ENCODE measurements at regions not wholly inside any gene's neighbourhood (a gene's known extent, or its start where the extent isn't known, plus 50 kb on each side); places are given as distances from the start of the nearest gene placed in this dataset.
A peak's percentile ranks its signal among the peaks of the same experiment; 100 is the strongest.

- H3K9me3 ChIP-seq, result no peaks in the 10 kb centered on the region
- no peaks in the 10 kb centered on the region for H3K4me1 ChIP-seq
- no peaks in the 10 kb centered on the region for H3K36me3 ChIP-seq
- H3K27me3 ChIP-seq, result no peaks in the 10 kb centered on the region
- no peak overlapping the region for H3K27ac ChIP-seq
- DNase-seq (ENCODE audit: low spot score in 2 of 2), result no peak
- TF ChIP-seq CTCF (IDR thresholded peaks at IDR 0.05), result no peak
- TF ChIP-seq EP300 (IDR thresholded peaks at IDR 0.05), result no peak
- TF ChIP-seq POLR2A (IDR thresholded peaks at IDR 0.05), result no peak
- 56 to 64% methylated on average over 3 of the region's 3 CpGs for WGBS, 2 donors
- H3K4me3 ChIP-seq, result no peak overlapping the region
Measured at GRCh38 chr17:51510940-51511339, 250.6 kb downstream of the UTP18 start.

- Histone ChIP-seq H3K9me3 (no peaks in the 10 kb centered on the region), H3K27me3 (no peaks in the 10 kb centered on the region), H3K36me3 (no peaks in the 10 kb centered on the region), H3K4me1 (no peaks in the 10 kb centered on the region), H3K4me3 (peak overlapping the region in 1 of 4 donors; percentile 9), H3K27ac (peak overlapping the region in 1 of 4 donors; percentile 50)
- no peak for DNase-seq (ENCODE audit: low spot score in 2 of 2)
- 46 to 54% methylated on average over 5 of the region's 5 CpGs for WGBS, 2 donors
- TF ChIP-seq EP300 (IDR thresholded peaks at IDR 0.05) (no peak), CTCF (IDR thresholded peaks at IDR 0.05) (no peak), POLR2A (IDR thresholded peaks at IDR 0.05) (no peak)
Measured at GRCh38 chr17:51512220-51512907, 252.0 kb downstream of the UTP18 start.

GRCh38 chr17:51516924-51517323 is 256.6 kb downstream of the UTP18 start:
- Histone ChIP-seq H3K4me3 (no peak overlapping the region), H3K36me3 (no peaks in the 10 kb centered on the region), H3K9me3 (no peaks in the 10 kb centered on the region), H3K27ac (no peak overlapping the region), H3K4me1 (no peaks in the 10 kb centered on the region), H3K27me3 (no peaks in the 10 kb centered on the region)
- no peak for TF ChIP-seq CTCF (IDR thresholded peaks at IDR 0.05)
- TF ChIP-seq POLR2A (IDR thresholded peaks at IDR 0.05), result no peak
- TF ChIP-seq EP300 (IDR thresholded peaks at IDR 0.05), result no peak
- 42 to 54% methylated on average over 3 of the region's 3 CpGs for WGBS, 2 donors
- DNase-seq (ENCODE audit: low spot score in 2 of 2), result no peak

GRCh38 chr17:51524524-51524923 is 264.2 kb downstream of the UTP18 start:
- H3K4me1 ChIP-seq, result no peaks in the 10 kb centered on the region
- H3K27ac ChIP-seq, result no peak overlapping the region
- no peaks in the 10 kb centered on the region for H3K27me3 ChIP-seq
- no peaks in the 10 kb centered on the region for H3K9me3 ChIP-seq
- no peaks in the 10 kb centered on the region for H3K36me3 ChIP-seq
- TF ChIP-seq EP300 (IDR thresholded peaks at IDR 0.05) (no peak), CTCF (IDR thresholded peaks at IDR 0.05) (no peak), POLR2A (IDR thresholded peaks at IDR 0.05) (no peak)
- no peak for DNase-seq (ENCODE audit: low spot score in 2 of 2)
- no peak overlapping the region for H3K4me3 ChIP-seq
- whole genome bisulfite sequencing, 2 donors, result 87 to 90% methylated on average over 1 of the region's 1 CpG

- DNase-seq (ENCODE audit: low spot score in 2 of 2), result no peak
- H3K4me1 ChIP-seq, result no peaks in the 10 kb centered on the region
- TF ChIP-seq CTCF (IDR thresholded peaks at IDR 0.05), result no peak
Measured at GRCh38 chr17:51526507-51526906, 266.2 kb downstream of the UTP18 start.

More at GRCh38 chr17:51526507-51526906, 266.2 kb downstream of the UTP18 start:
- Histone ChIP-seq H3K36me3 (no peaks in the 10 kb centered on the region), H3K27me3 (no peaks in the 10 kb centered on the region), H3K4me3 (no peak overlapping the region), H3K9me3 (no peaks in the 10 kb centered on the region), H3K27ac (no peak overlapping the region)
